ENCODE measurements at regions not wholly inside any gene's neighbourhood (a gene's known extent, or its start where the extent isn't known, plus 50 kb on each side); places are given as distances from the start of the nearest gene placed in this dataset.

DNA sequence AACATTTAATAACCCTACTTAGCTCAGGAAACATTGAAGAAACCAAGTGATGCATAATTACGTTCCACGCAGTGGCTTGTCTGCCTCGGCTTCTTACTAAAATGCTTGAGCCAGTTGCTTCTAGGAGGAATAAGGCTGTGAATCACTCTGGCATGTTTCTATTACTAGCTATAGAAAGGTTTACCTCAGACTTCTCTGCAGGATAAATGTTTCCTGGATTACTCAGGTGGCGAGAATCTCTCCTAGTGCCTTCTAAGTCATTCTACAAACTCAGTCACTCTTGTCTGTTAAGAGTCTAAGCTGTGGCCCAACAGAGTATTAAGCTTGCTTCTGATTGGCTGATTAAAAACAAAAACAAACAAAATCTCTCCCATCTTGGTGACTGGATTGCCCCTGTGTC lies 92.0 kb upstream of the RALGPS2 start:
- TF ChIP-seq, protein P1, sequence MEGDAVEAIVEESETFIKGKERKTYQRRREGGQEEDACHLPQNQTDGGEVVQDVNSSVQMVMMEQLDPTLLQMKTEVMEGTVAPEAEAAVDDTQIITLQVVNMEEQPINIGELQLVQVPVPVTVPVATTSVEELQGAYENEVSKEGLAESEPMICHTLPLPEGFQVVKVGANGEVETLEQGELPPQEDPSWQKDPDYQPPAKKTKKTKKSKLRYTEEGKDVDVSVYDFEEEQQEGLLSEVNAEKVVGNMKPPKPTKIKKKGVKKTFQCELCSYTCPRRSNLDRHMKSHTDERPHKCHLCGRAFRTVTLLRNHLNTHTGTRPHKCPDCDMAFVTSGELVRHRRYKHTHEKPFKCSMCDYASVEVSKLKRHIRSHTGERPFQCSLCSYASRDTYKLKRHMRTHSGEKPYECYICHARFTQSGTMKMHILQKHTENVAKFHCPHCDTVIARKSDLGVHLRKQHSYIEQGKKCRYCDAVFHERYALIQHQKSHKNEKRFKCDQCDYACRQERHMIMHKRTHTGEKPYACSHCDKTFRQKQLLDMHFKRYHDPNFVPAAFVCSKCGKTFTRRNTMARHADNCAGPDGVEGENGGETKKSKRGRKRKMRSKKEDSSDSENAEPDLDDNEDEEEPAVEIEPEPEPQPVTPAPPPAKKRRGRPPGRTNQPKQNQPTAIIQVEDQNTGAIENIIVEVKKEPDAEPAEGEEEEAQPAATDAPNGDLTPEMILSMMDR (IDR thresholded peaks at IDR 0.05): no peak
- TF ChIP-seq EZH2 (IDR thresholded peaks at IDR 0.05) (no peak), EZH2phosphoT487 (IDR thresholded peaks at IDR 0.05) (no peak)
